G401.6 (cell line): ENCODE measurements at regions not wholly inside any gene's neighbourhood (a gene's known extent, or its start where the extent isn't known, plus 50 kb on each side); places are given as distances from the start of the nearest gene placed in this dataset.
A peak's percentile ranks its signal among the peaks of the same experiment; 100 is the strongest.
"Not testable (repeated sequence)": the region's sequence is repeated elsewhere in the genome, so short reads cannot be mapped to it uniquely, and the experiment has no call there.

Experiments used
- FAIRE-seq: peaks from 2 replicates; lab custom pipeline; 2012; peaks lifted over from hg19 to GRCh38; lab: Jason Lieb, UNC

DNA sequence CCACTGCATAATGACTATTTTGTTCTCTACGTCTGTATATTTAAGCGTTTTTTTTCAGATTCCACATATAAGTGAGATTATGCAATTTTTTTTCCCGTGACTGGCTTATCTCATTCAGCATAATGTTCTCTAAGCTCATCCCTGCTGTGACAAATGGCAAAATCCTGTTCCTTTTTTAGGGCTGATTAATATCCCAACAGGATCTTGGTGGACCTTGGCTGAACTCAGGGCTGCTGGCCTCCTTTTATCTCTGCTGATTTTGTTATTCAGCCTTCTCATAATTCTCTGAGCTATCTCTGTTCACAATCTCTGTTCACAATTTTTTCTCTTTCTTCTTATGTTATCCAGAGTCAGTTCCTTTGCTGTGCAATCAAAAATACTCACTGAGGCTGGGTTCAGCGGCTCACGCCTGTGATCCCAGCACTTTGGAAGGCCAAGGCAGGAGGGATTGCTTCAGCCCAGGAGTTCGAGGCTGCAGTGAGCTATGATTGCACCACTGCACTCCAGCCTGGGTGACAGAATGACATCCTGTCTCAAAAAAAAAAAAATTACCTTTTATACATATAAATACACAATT, 1035.9 kb upstream of the AUTS2 start:
- FAIRE-seq = no peak

DNA sequence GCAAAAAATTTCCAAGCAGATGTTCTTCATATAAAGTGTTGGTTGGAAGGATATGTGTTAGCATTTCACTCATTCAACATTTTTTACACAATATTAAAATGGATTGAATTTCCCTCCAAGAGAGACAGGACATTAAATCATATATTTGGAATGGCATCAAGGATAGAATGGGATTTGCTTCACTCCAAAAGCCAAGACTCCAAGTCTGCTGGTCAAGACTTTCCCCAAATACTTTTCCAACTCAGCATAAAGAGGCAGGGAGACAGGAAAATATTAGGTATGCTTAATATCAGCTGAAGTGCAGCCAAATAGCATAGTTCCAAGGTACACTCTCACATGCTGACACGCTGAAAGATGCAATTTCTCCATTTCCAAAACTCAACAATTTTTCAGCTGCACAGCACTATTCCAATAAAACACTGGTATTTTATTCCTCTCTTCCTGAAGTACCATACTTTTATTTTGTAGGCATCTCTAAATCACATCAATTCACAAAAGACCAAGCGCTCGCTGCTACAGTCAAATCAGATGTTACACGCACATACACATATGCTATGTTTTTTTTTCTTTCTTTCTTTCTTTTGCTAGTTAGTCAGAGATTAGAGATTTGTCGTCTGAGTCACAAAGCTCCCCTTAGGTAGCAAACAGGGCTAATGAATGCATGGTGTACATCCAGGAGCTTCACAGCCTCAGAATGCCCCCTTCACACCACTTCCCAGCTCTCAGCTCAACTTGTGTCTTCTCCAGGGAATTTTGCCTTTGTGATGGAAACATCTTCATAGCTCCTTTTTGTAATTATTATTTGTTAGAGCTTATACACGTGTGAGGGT, 1033.8 kb upstream of the AUTS2 start:
- no peak for FAIRE-seq

DNA sequence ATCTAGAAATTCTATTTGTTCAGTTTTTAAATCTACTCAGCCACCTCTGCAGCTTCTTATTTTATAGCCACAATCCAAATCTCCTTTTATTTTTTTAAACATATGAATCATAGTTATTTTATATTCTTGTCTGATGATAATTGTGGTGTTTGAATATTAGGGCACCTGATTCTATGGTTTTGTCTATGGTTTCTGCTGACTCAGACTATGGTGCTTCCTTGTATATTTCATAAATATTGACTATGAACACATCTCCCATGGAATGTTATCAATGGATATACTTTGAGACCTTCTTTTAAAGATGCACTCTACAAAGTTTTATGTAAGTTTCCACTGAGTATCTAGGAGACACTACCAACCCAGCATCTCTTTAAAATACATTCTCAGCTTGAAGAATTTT, 1027.0 kb upstream of the AUTS2 start:
- no peak for FAIRE-seq

DNA sequence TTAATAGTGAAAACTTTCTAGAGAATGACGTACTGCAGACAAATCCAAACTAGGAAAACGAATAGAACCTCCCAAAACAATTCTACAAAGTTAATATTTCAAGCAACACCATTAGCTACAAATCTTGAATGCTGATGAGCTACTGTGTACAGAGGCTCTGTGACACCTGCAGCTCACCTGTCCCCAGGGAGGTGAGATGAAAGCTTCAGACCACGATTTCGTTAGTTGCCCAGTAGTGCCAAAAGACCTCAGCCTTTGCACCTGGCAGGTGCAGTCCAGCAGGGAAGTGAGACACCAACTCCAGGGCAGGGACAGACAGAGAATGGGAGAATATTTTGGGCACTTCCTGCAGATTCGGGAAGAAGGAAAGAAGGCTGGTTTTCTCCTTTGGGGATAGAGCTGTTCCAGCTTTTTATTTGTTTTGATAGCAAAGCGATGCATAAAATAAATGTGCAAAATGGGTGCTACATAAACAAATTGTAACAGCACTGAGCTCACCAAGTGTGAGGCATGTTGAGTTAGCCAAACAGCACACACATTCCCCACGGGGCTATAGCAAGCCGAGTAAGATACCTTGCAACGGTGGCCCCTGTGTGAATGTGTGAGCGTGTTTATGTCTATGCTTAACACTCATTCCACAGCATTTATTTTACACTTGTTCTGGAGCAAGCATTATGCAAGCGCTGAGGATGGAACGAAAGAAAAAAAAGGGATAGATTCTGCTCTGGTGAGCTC, 1024.8 kb upstream of the AUTS2 start:
- FAIRE-seq = no peak

DNA sequence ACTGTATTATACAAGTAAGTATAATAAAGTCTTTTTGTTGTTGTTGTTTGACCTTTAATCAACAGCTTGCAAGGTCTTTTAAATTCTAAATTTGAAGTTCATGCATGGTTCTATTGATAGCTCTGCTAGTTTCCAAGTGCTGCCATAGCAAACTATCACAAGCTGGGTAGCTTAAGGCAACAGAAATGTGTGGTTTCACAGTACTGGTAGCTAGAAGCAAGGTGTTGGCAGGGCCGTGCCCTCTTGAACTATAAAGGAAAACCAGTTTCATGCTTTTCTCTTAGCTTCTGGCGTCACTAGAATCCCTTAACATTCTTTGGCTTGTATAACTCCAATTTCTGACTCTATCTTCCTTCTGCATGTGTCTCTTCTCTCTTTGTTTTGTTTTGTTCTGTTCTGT, 1021.9 kb upstream of the AUTS2 start:
- FAIRE-seq = no peak

DNA sequence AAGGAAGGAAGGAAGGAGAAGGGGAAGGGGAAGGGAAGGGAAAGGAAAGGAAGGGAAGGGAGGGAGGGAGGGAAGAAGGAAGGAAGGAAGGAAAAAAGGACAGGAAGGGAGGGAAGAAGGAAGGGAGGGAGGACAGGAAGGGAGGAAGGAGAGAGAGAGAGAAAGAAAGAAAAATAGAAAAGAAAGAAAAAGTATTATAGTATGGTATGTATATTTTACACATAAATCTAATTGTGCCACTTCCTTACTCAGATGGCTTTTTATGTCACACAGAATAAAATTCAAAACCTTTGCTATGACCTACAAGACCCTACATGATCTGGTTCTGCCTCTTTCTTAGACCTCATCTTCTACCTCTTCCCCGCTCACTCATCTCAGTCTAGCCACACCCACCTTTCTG, 1016.9 kb upstream of the AUTS2 start:
- FAIRE-seq = no peak

DNA sequence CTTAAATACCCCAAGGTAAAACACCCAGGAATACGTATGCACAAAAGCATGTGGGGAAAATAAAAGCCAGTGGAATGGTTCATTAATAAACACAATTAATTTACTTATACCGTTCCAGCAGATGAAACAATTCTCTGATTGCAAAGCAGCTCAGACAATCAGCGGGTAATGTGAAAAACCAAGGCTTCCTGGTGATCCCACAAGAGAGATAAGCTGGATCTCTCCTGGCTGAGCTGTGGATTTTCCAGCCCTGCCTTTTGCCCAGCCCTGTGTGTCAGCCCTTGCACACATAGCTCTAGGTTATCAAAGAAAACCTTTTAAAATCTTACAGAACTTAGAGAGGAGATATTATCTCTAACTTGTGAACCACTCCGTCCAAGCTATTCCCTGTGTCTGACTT, 1010.7 kb upstream of the AUTS2 start:
- no peak for FAIRE-seq

DNA sequence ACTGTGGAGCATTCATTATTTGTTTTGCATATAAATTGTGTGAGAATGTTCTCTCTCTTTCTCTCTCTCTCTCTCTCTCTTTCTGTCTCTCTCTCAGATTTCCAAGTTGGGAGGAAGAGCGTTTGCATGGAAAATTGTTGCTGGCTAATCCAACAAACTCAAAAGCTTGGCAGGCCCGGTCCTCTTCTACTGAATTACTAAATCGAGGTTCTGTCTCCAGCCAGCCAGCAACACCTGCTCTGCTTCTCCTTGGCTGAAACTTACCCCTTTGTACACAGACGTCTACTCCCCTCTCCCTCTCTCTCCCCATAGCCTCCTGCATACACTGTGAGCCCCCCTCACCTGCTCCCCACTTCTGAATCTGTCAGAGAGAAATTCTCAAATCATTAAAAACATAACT, 996.4 kb upstream of the AUTS2 start:
- no peak for FAIRE-seq

DNA sequence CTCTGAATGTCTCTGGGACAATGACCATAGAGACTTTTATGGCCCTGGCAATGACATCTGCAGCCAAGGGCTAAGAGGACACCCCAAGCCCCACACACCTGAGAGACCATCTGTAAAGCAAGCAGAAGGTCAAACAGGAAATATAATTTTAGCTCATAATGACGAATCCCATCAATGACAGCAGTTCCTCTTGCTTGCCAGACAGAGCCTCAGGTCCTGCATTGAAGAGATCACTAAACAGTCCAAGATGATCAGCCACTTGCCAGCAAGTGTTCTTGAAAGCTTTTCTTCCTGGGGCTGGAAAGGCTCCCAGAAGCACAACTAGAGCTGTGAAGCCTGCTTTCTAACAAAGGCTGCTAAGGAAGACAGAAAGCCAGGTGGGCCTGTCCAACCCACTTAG, 993.7 kb upstream of the AUTS2 start:
- no peak for FAIRE-seq

DNA sequence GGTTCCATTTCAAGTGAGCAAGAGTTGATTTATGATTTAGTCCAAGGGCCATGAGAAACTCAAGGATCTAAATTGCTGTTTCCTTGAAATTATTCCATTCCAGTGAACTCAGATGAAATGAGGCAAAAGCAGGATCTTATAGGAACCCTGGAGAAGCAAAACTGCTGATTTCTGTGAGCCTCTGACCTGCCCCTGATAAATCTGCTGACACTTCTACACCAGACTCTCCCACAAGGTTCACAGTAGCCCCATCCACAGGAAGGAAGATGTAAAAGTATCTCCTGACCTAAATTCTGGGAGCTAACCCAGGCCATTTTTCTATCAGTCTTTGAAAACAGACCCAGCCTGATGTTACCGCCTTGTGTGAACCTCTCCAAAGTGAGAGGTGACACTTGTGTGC, 987.6 kb upstream of the AUTS2 start:
- no peak for FAIRE-seq

DNA sequence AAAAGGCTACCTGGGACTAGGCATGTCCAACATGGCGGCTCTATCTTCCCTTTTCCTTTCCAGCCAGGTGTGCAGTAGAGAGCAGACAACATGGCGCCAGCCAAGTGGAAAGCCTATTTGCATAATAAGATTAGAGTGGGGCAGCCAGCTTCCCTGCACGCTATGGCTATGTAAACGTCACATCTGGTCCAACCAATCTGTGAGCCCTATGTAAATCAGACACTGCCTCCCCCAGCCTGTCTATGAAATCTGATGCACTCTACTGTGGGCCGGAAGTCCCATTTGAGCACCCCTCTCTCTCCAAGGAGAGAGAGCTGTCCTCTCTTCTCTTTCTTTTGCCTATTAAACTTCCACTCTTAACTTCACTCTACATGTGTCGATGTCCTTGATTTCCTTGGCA, 984.9 kb upstream of the AUTS2 start:
- FAIRE-seq = no peak

DNA sequence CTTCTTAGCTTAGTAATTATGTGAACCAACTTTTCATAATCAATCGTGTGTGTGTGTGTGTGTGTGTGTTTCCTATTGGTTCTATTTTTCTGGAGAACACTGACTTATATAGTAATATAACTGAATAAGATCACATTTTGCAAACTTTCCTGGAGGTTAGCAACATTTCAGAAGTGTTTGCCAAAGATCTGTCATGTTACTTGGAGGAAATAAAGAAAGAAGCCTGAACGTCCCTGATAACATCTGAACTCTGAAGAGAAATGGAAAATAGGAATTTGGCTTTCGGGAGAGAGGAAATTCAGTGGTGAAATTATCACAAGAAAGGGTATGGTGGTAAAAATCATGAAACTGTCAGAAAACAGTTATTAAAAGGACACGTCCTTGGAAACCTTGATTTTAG, 984.4 kb upstream of the AUTS2 start:
- no peak for FAIRE-seq

DNA sequence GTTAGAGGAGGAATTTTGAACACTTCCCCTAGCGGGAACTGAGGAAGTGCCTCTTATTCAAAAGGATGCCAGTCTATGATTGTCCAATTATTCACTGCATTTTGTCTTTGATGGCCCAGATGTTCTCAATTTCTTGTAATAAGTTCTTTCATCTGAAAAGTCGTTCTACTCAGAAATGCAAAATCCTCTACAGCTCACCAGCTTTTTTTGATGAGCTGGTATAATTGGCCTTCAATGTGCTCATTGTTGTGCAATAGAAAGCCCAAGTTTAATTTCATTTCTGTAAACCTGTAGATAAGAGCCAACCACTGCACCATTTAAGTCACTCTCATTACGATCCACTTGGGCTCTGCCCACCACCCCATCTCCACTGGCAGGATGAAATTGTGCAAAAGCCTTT, 978.7 kb upstream of the AUTS2 start:
- FAIRE-seq = no peak

DNA sequence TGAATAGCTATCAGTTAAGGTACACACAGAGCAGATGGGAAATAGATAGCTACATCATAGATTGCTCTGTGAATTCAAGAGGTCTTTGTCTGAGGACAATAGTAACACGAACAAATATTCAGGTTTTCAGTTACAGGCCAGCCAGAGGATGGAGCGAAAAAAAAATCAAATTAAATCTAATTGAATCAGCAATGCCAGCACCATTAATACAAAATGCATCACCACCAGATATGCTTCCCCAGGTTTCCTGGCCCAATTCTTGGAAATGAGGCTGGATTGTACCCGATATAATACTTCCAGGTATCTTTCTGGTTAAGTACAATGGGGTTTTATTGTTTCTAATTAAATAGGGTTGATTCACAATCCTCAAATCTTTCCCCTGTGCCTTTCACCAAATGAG, 975.8 kb upstream of the AUTS2 start:
- no peak for FAIRE-seq

DNA sequence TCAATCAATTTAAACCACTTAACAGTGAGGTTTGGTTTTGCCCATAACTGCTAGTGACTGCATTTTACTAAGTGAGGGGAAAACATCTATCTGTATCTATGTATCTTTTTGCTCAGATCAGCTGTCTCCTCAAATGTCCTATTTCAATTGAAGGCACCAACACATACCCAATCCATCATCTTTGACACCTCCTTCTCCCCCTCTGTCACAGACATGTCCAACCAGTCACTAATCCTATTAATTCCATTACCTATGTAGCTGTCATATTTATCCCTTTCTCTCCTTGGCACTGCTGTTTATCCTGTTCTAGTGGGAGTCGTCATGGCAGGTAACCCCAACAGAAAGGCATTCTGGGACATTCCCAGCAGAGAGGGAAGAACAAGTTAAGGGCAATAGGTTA, 975.2 kb upstream of the AUTS2 start:
- no peak for FAIRE-seq

DNA sequence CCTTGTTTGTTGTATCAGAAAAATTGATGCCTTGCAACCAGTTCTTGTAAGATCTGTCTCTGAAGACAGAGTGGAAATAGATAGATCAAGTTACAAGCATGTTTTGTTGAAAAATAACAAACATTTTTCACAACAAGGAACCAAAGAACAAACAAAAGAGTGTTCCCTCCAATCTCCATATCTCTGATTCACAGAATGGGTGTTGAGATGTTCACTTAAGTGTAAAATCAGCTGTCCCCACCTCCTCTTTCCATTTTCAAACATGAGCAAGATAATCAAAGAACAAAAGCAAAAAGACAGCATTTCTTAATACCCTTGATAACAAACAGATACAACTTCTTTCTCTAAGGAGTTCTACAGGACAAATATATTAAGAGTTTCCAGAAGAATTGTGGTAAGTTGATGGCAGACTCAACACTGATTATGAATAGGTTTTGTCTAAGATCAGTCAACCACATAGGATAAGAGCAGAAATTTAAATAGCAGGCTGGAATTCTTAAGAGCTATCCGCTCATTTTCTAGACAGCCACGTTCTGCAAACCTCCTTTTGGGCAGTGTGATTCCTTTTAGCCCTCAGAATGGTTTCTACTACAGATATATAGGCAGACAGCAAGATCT, 970.9 kb upstream of the AUTS2 start:
- no peak for FAIRE-seq

DNA sequence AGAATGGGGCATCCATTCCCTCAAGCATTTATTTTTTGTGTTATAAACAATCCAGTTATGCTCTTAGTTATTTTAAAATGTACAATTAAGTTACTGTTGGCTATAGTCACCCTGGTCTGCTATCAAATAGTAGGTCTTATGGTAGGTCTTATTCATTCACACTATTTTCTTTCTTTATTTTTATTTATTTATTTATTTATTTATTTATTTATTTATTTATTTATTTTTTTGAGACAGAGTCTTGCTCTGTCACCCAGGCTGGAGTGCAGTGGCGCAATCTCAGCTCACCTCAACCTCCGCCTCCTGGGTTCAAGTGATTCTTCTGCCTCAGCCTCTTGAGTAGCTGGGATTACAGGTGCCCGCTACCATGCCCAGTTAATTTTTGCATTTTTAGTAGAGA, 967.4 kb upstream of the AUTS2 start:
- not testable (repeated sequence) for FAIRE-seq

DNA sequence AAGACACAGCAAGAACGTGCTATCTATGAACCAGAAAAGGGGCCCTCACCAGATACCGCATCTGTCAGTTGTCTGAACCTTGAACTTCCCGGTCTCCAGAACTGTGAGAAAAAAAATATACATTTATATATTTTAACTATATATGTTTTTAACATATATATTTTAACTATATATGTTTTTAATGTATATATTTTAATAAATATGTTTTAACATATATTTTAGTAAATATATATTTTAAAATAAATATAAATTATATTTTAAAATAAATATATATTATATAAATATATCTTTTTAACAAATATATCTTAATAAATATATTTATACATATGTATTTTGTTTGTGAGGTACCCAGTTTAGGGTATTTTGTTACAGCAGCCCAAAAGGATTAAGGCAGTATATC, 958.2 kb upstream of the AUTS2 start:
- FAIRE-seq = peak; percentile 96

DNA sequence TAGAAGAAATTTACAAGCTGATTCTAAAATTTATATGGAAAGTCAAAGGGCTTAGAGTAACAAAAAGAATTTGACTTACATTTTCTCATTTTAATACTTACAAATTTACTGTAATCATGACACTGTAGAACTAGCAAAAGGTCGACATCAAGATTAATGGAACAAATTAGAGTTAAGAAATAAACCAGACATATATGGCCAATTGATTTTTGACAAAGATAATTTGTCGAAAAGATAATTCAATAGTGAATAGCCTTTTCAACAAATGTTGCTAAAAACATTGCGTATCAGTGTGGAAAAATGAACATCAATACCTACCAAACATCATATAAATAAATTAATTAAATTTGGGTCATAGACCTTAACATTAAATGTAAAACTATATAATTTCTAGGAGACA, 955.5 kb upstream of the AUTS2 start:
- no peak for FAIRE-seq

DNA sequence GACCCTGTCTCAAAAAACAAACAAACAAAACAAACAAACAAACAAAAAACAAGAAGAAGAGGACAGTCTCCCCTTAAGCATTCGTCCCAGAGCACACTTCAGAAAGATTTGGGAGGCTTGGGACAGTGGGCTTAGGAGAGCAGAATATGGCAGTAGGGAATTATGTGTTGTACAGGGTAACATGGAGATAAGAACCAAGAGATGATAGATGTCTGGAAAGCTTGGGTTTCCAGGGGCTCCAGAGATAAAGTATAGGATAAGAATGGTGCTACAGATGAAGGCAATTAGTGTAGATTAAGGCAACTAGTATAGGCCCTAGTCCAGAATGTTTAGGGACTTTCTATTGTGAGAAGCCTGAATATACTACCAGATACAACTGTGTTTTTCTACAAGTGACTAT, 934.9 kb upstream of the AUTS2 start:
- FAIRE-seq = no peak

DNA sequence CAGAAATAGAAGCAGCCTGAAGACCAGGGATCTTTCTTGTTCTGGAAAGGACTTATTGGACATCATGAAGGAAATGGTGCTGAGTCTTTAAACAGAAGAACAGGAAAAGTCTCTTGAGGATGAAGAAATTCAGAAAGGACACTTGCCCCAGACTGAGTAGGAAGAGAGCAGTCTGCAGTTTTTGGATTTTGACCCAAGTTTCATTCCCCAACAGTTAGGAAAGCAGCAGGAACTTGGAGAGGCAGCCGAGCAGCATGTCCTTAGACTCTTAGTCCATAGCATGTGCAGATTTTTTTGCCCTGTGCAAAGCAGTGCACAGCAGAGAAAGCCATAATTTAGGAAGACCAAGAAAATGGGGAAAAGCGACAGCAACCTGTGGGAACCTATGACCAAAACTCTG, 927.2 kb upstream of the AUTS2 start:
- no peak for FAIRE-seq

DNA sequence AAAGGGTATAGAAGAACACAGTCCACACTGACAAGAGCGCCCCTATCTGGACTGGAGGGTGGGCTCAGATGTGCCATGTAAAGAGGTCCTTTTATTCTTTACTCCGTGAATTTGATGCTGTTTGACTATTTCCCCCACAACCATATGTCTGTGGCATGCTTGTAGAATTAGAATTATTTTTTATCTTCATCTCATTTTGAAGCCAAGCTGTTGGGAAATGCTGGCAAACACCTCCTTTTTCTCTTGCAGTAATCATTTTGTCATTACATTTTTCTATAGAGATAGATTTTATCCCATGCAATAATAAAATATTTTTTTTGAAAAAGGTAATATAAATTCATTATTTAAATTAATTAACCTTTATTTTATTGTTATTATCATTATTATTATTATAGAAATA, 926.6 kb upstream of the AUTS2 start:
- no peak for FAIRE-seq

DNA sequence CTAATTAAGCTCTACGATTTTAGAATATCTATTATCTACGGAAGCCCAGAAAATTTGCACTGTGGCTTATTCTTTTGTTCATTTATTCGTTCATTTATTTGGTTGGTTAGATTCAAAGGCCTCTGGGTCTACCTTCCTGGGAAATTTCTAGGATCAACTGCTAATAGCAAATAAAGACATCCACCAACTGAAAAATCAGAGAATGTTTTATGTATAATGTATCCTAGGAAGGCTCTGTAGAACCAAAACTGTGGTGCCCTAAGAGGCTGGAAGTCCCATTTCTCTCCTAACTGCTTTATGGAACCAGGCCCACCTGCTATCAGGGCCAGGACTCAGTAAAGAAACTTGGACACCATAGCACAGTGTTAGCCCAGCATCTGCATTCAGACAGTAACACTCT, 923.4 kb upstream of the AUTS2 start:
- FAIRE-seq = no peak
